Mesothelial cell of epicardium (in vitro differentiated cells): ENCODE measurements at regions not wholly inside any gene's neighbourhood (a gene's known extent, or its start where the extent isn't known, plus 50 kb on each side); places are given as distances from the start of the nearest gene placed in this dataset.

Experiments
- DNase-seq, 2 experiments: peaks; one replicate each; pipeline ENCODE4 v3.0.0; 2021; ENCODE audit warnings: low spot score in 2 of 2; ENCODE audit not compliant: unreplicated experiment in 2 of 2
- H3K27ac Mint-ChIP-seq: 2 replicates; pipeline ENCODE4 v1.8.0; 2021; ENCODE audit warnings: mixed read lengths
- H3K27me3 Mint-ChIP-seq: 2 replicates; pipeline ENCODE4 v1.8.0; 2021; ENCODE audit warnings: low read depth, mixed read lengths
- H3K36me3 Mint-ChIP-seq: 2 replicates; pipeline ENCODE4 v1.8.0; 2021; ENCODE audit warnings: mixed read lengths
- H3K4me1 Mint-ChIP-seq: 2 replicates; pipeline ENCODE4 v1.8.0; 2021; ENCODE audit warnings: mixed read lengths
- H3K4me3 Mint-ChIP-seq: 2 replicates; pipeline ENCODE4 v1.8.0; 2021; ENCODE audit warnings: mild to moderate bottlenecking, moderate library complexity, mixed read lengths
- H3K9me3 Mint-ChIP-seq: 2 replicates; pipeline ENCODE4 v1.8.0; 2021; ENCODE audit warnings: mixed read lengths
- CTCF ChIP-seq: fragments of 200-600 bp; sonication (generic); IDR thresholded peaks from one replicate; pipeline ENCODE4 v1.5.0; 2021; ENCODE audit warnings: antibody characterized with exemption; ENCODE audit not compliant: unreplicated experiment

DNA sequence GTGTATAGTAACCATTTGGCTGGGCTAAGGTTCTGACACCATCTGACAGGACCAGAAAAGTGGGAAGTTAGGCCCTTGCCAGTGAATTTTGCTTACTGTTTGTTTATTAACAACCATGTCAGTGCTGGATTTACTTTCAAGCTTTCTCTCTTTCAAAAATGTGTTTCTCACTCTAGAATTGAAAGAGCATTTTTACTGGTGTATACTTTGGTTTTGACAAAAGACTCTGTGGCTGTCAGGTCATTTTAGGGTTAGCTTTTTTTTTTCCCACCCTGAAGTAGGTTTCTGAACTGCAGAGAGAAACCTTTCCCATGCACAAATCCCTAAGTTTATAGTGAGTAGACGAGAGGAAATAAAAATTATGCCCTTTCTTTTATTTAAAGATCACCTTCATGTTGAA, 230.0 kb upstream of the TBC1D5 start:
- Mint-ChIP-seq H3K9me3 (no peaks in the 10 kb centered on the region), H3K4me1 (peaks cover 50% of the 10 kb centered on the region), H3K36me3 (no peaks in the 10 kb centered on the region), H3K4me3 (peak overlapping the region; percentile 24), H3K27ac (peak overlapping the region; percentile 72), H3K27me3 (no peaks in the 10 kb centered on the region)
- DNase-seq = no peak
- TF ChIP-seq CTCF = no peak

DNA sequence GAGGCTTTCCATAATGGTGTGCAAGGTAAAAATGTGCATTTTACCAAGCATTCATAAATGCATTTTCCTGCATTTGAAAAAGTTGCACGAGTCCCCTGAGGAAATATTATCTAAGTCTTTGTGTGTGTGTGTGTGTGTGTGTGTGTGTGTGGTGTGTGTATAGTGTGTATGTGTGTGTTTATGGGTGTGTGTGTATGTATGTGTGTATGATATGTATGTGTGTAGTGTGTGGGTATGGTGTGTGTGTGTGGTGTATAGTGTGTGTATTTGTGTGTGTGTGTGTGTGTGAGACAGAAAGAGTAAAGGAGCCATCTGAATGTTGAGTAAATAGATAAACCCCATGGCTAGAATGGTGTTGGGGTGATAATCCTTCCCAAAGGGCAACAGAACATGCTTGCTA, 229.6 kb upstream of the TBC1D5 start:
- Mint-ChIP-seq H3K36me3 (no peaks in the 10 kb centered on the region), H3K4me3 (no peak overlapping the region), H3K27me3 (no peaks in the 10 kb centered on the region), H3K9me3 (no peaks in the 10 kb centered on the region), H3K4me1 (peaks cover 53% of the 10 kb centered on the region), H3K27ac (peak overlapping the region; percentile 26)
- no peak for TF ChIP-seq CTCF
- no peak for DNase-seq

- Mint-ChIP-seq H3K9me3 (no peaks in the 10 kb centered on the region), H3K27ac (peak overlapping the region; percentile 59), H3K27me3 (no peaks in the 10 kb centered on the region), H3K36me3 (no peaks in the 10 kb centered on the region), H3K4me1 (peaks cover 58% of the 10 kb centered on the region), H3K4me3 (no peak overlapping the region)
- DNase-seq = no peak
- TF ChIP-seq CTCF = no peak
These were observed 227.6 kb upstream of the TBC1D5 start for GRCh38 chr3:17969985-17970568.

DNA sequence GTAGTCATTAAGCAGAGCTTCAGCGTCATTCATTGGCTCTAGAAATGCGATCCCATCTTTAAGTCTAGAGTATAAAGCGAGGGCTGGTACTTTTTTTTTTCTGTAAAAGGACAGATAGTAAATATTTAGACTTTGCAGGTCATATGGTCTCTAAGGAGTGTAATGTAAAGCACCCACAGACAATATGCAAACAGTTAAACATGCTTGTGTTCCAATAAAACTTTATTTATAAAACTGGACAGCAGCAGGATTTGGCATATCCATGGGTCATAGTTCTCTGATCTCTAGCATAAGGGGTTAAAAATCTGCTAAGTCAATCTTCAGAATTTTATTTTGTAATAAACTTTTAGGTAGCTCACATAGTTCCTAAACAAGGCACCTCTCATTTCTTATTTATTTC, 226.8 kb upstream of the TBC1D5 start:
- Mint-ChIP-seq H3K27me3 (no peaks in the 10 kb centered on the region), H3K27ac (no peak overlapping the region)

DNA sequence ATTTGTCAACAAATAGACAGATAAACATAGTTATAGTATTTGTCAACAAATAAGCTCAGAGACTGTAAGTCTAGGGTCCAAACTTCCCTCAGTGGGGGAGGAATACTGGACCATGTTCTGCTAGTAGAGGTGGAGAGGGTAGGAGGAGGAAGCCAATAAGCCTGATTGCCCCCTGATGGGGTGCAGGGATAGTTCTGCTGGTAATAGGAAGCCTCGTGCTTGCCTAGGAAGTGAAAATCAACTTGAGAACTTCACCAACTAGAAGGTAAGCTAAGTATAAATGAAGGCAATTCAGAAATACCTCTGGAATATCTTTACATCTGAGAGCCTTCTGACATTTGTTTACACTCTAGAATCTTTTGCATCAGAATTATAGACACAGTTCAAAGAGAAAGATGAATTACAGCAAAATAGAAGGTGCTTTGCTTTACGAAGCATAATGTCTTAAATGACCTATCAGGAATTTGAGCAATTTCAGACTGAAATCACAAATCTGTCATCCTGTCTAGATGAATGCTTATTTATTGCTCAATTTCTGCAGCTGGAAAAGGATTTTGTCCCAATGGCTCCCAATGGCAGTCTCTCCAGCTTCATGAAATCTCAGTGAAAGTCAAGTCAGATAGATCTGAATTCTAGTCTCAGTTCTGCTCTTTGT, 225.6 kb upstream of the TBC1D5 start:
- Mint-ChIP-seq H3K4me3 (no peak overlapping the region), H3K27ac (peak overlapping the region; percentile 50), H3K27me3 (no peaks in the 10 kb centered on the region), H3K36me3 (no peaks in the 10 kb centered on the region), H3K9me3 (no peaks in the 10 kb centered on the region), H3K4me1 (peaks cover 47% of the 10 kb centered on the region)
- no peak for DNase-seq
- TF ChIP-seq CTCF = no peak

More for the DNA sequence above, 226.8 kb upstream of the TBC1D5 start:
- no peak overlapping the region for H3K4me3 Mint-ChIP-seq
- H3K4me1 Mint-ChIP-seq = peaks cover 58% of the 10 kb centered on the region
- TF ChIP-seq CTCF = no peak
- no peaks in the 10 kb centered on the region for H3K36me3 Mint-ChIP-seq
- DNase-seq = no peak
- H3K9me3 Mint-ChIP-seq = no peaks in the 10 kb centered on the region
